ENCODE measurements at regions not wholly inside any gene's neighbourhood (a gene's known extent, or its start where the extent isn't known, plus 50 kb on each side); places are given as distances from the start of the nearest gene placed in this dataset.

DNA sequence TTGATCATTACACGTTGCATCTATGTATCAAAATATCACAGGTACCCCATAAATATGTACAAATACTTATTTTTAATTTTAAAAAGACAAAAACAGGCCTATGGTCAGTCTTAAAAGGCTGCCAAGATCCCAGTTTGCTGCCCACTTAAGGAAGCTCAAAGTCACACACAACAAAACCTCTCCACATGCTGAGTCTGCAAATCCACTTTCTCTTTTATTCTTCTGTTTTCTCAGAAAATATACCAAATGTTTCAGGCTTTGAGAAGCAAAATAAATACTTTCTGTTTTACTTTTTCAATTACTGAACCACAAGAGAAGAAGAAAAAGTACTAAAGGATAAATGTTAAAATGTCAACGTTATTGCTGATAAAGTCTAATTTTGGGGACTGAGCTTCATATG lies 107.8 kb upstream of the MANEA start:
- H3K14ac ChIP-seq (ENCODE audit: insufficient read length) = no peak overlapping the region
- no peaks in the 10 kb centered on the region for H3K4me1 ChIP-seq (replicated peaks in 1 of 4; ENCODE audit: control insufficient read depth in 3 of 4, insufficient read depth in 4 of 4, low read length in 3 of 4)
- H3K9ac ChIP-seq (replicated peaks in 1 of 4; ENCODE audit: extremely low read depth in 1 of 4, low read depth in 3 of 4, low read length in 3 of 4) = no peak overlapping the region
- H3K4me2 ChIP-seq (ENCODE audit: insufficient read depth in 1 of 2, low read depth in 2 of 2, low read length in 2 of 2) = no peak overlapping the region
- H3K23me2 ChIP-seq (ENCODE audit: low read depth, low read length) = no peaks in the 10 kb centered on the region
- H3K4ac ChIP-seq (replicated peaks; ENCODE audit: insufficient read length, low read depth, low read length) = no peak overlapping the region
- H2BK20ac ChIP-seq (ENCODE audit: low read length) = no peak overlapping the region
- H2BK120ac ChIP-seq (replicated peaks; ENCODE audit: low read depth, low read length) = no peak overlapping the region
- WGBS, 2 experiments (ENCODE audit: extremely low coverage in 1 of 2, insufficient coverage in 1 of 2, insufficient read length in 1 of 2, insufficient replicate concordance in 2 of 2, low coverage in 1 of 2, low lambda C conversion rate in 2 of 2, missing lambda C conversion rate in 1 of 2) = 93% methylated on average over 2 of the region's 2 CpGs; no CpG with 5 or more reads in 1 of the 2 experiments
- no peak overlapping the region for H3K27ac ChIP-seq (ENCODE audit: low read depth, low read length)
- CTCF ChIA-PET (ENCODE audit: partially characterized antibody) = interaction anchor here (1.4 kb wide), 1 partner anchor 16 kb away, joined by 3 read pairs; no protein-coding TSS in a partner anchor
- H3K36me3 ChIP-seq (ENCODE audit: control insufficient read depth in 2 of 4, insufficient read depth in 4 of 4, low read length in 3 of 4) = no peaks in the 10 kb centered on the region; a peak in 2 of 8 replicates
- H4K8ac ChIP-seq (ENCODE audit: extremely low read depth, insufficient read depth, low read length) = no peak overlapping the region
- H4K5ac ChIP-seq (ENCODE audit: insufficient read length, low read depth, low read length) = no peak overlapping the region
- no peak overlapping the region for H3K23ac ChIP-seq (ENCODE audit: insufficient read length)
- no peak overlapping the region for H2BK12ac ChIP-seq (ENCODE audit: low read depth, low read length)
- H3K9me3 ChIP-seq (ENCODE audit: insufficient read depth in 2 of 2, low read depth in 1 of 2, low read length in 1 of 2) = peaks cover 5 to 9% of the 10 kb centered on the region in 2 experiments
- FAIRE-seq (no peak), DNase-seq (ENCODE audit: low read depth in 1 of 2, low spot score in 2 of 2) (no peak)
- H3K4me3 ChIP-seq (ENCODE audit: extremely low read depth in 1 of 4, insufficient read depth in 2 of 4, low read depth in 3 of 4, low read length in 4 of 4) = no peak overlapping the region
- H3K79me1 ChIP-seq (ENCODE audit: low read depth, low read length) = no peaks in the 10 kb centered on the region
- H3K18ac ChIP-seq (ENCODE audit: extremely low read depth, low read length) = no peak overlapping the region
- no peaks in the 10 kb centered on the region for H3K27me3 ChIP-seq (replicated peaks in 1 of 4; ENCODE audit: control insufficient read depth in 3 of 4, extremely low read depth in 1 of 4, insufficient read depth in 3 of 4, low read length in 3 of 4)
- H4K91ac ChIP-seq (replicated peaks; ENCODE audit: insufficient read length, low read length) = no peak overlapping the region
- H3K79me2 ChIP-seq (ENCODE audit: control insufficient read depth in 1 of 2, insufficient read depth in 2 of 2, low read length in 2 of 2) = no peaks in the 10 kb centered on the region
- no peak overlapping the region for H2AFZ ChIP-seq (ENCODE audit: low read length)
- no peak overlapping the region for H2BK15ac ChIP-seq (ENCODE audit: low read length)
- POLR2A ChIA-PET (ENCODE audit: partially characterized antibody) = no interaction called here
- no peak overlapping the region for H2BK5ac ChIP-seq (ENCODE audit: low read depth, low read length)
- no peaks in the 10 kb centered on the region for H4K20me1 ChIP-seq (replicated peaks in 1 of 2; ENCODE audit: control insufficient read depth in 1 of 2, insufficient read depth in 2 of 2, low read length in 2 of 2)
- no peak overlapping the region for H2AK5ac ChIP-seq (ENCODE audit: low read depth, low read length)
- no peak overlapping the region for H3K56ac ChIP-seq (replicated peaks; ENCODE audit: insufficient read length, low read depth, low read length)
- TF ChIP-seq RFX5 (IDR thresholded peaks at IDR 0.05; ENCODE audit: borderline replicate concordance, low read depth, low read length) (no peak), CREB1 (IDR thresholded peaks at IDR 0.05) (no peak), KDM5A (IDR thresholded peaks at IDR 0.05; ENCODE audit: low read length) (no peak), EGR1 (IDR thresholded peaks at IDR 0.05; ENCODE audit: borderline replicate concordance, low read depth, low read length) (no peak), POLR2A (IDR thresholded peaks at IDR 0.05; ENCODE audit: control extremely low read depth in 1 of 2, low read depth in 2 of 2, low read length in 2 of 2) (no peak), MAFK (IDR thresholded peaks at IDR 0.05; ENCODE audit: low read depth, low read length) (no peak), TAF7 (optimal IDR thresholded peaks at IDR 0.05; ENCODE audit: borderline replicate concordance, low read depth, low read length) (no peak), CHD1 (IDR thresholded peaks at IDR 0.05; ENCODE audit: low read depth, low read length) (no peak)
- TF ChIP-seq, protein P1, sequence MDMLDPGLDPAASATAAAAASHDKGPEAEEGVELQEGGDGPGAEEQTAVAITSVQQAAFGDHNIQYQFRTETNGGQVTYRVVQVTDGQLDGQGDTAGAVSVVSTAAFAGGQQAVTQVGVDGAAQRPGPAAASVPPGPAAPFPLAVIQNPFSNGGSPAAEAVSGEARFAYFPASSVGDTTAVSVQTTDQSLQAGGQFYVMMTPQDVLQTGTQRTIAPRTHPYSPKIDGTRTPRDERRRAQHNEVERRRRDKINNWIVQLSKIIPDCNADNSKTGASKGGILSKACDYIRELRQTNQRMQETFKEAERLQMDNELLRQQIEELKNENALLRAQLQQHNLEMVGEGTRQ (IDR thresholded peaks at IDR 0.05; ENCODE audit: low read length) = no peak
- TF ChIP-seq, protein P2, sequence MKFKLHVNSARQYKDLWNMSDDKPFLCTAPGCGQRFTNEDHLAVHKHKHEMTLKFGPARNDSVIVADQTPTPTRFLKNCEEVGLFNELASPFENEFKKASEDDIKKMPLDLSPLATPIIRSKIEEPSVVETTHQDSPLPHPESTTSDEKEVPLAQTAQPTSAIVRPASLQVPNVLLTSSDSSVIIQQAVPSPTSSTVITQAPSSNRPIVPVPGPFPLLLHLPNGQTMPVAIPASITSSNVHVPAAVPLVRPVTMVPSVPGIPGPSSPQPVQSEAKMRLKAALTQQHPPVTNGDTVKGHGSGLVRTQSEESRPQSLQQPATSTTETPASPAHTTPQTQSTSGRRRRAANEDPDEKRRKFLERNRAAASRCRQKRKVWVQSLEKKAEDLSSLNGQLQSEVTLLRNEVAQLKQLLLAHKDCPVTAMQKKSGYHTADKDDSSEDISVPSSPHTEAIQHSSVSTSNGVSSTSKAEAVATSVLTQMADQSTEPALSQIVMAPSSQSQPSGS (IDR thresholded peaks at IDR 0.05; ENCODE audit: low read length) = no peak
